Glomerular endothelial cell (primary cell): ENCODE measurements at regions not wholly inside any gene's neighbourhood (a gene's known extent, or its start where the extent isn't known, plus 50 kb on each side); places are given as distances from the start of the nearest gene placed in this dataset.
"Not testable (repeated sequence)": the region's sequence is repeated elsewhere in the genome, so short reads cannot be mapped to it uniquely, and the experiment has no call there.

ENCODE experiments used
- DNase-seq: peaks from one replicate; pipeline ENCODE4 v3.0.0-alpha.2; 2011; ENCODE audit warnings: low read depth, low spot score; ENCODE audit errors: extremely low read depth

- DNase-seq: no peak
These were observed 58.7 kb downstream of the EDN1 start for GRCh38 chr6:12348530-12349511.

GRCh38 chr6:12350644-12351170 lies 60.5 kb downstream of the EDN1 start:
- no peak for DNase-seq

GRCh38 chr6:12351672-12352071 lies 61.5 kb downstream of the EDN1 start:
- no peak for DNase-seq

GRCh38 chr6:12353731-12354130 lies 63.6 kb downstream of the EDN1 start:
- DNase-seq: no peak

- DNase-seq: peak; percentile 54
These were observed 64.3 kb downstream of the EDN1 start for GRCh38 chr6:12354499-12354898.

- DNase-seq: no peak
These were observed 65.2 kb downstream of the EDN1 start for GRCh38 chr6:12355354-12355753.

GRCh38 chr6:12356431-12356830 lies 66.3 kb downstream of the EDN1 start:
- no peak for DNase-seq

GRCh38 chr6:12356983-12357972 lies 67.1 kb downstream of the EDN1 start:
- no peak for DNase-seq

- DNase-seq: no peak
These were observed 68.9 kb downstream of the EDN1 start for GRCh38 chr6:12359036-12359435.

- no peak for DNase-seq
These were observed 71.0 kb downstream of the EDN1 start for GRCh38 chr6:12361042-12361765.

- DNase-seq: not testable (repeated sequence)
These were observed 73.1 kb downstream of the EDN1 start for GRCh38 chr6:12363277-12363650.

- no peak for DNase-seq
These were observed 73.7 kb downstream of the EDN1 start for GRCh38 chr6:12363651-12364381.

- no peak for DNase-seq
These were observed 74.5 kb downstream of the EDN1 start for GRCh38 chr6:12364621-12365020.

- DNase-seq: no peak
These were observed 76.6 kb downstream of the EDN1 start for GRCh38 chr6:12366731-12367130.

- no peak for DNase-seq
These were observed 77.3 kb downstream of the EDN1 start for GRCh38 chr6:12367412-12367811.

- DNase-seq: no peak
These were observed 79.2 kb downstream of the EDN1 start for GRCh38 chr6:12369355-12369754.

GRCh38 chr6:12369781-12370262 lies 79.7 kb downstream of the EDN1 start:
- no peak for DNase-seq

GRCh38 chr6:12371151-12371550 lies 81.0 kb downstream of the EDN1 start:
- no peak for DNase-seq

GRCh38 chr6:12371641-12372146 lies 81.5 kb downstream of the EDN1 start:
- no peak for DNase-seq
